HG02678 (cell line): ENCODE measurements at regions not wholly inside any gene's neighbourhood (a gene's known extent, or its start where the extent isn't known, plus 50 kb on each side); places are given as distances from the start of the nearest gene placed in this dataset.
"Not testable (repeated sequence)": the region's sequence is repeated elsewhere in the genome, so short reads cannot be mapped to it uniquely, and the experiment has no call there.

Source experiments
- ATAC-seq: cut with Tn5 transposase; IDR thresholded peaks from one replicate; pipeline ENCODE4 v1.9.1; 2021; ENCODE audit warnings: mild to moderate bottlenecking, moderate library complexity; ENCODE audit not compliant: unreplicated experiment

DNA sequence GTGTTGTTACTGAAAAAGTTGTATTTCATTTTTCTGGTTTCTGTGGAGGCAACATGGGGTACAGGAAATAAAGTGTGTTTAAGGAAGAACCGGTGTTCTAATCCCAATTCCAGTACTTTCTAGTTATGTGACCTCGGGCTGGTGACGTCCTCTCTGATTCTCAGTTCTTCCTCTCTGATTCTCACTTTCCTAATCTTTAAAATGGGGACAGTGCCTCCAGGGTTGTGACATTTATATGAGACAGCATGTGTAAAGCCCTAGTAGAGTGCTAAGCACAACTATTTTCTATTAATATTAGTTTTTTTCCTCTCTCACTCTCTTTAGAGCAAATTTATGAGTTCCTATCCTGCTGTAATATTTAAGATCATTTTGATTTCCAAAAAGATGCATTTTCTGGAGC, 50.9 kb upstream of the PTPDC1 start:
- no peak for ATAC-seq

DNA sequence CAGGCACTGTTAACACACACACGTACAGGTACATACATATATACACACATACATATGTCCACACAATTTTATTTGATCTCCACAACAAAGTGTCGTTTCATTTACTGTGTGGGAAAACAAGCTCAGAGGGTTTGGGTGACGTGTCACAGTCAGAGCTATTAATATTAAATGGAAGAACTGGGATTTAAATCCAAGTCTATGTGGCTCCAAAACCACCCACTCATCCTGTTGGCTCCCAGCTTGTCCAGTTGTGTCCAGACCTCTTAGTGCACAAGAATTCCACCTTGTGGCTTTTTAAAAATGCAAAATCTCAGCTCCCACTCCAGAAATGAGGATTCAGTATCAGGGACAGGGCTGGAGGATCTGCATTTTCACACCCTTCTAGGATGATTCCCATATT, 52.3 kb upstream of the PTPDC1 start:
- no peak for ATAC-seq

DNA sequence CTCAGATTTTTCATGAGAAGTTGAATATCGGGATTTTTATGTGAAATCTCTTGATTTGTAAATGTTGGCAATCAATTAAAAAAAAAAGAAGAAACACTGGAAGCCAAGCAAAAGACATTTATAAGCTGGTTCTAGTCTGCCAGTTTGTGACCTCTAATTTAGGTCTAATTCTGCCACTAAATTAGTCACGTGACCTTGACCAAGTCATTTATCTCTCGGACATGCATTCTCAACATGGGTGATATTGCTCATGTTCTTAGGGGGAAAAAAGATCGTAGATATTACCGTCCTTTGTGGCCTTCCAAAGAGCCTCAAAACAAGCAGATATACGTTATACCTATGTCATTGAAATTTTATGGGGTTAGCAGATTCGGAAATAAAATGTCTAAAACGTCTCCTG, 52.9 kb upstream of the PTPDC1 start:
- ATAC-seq: no peak

DNA sequence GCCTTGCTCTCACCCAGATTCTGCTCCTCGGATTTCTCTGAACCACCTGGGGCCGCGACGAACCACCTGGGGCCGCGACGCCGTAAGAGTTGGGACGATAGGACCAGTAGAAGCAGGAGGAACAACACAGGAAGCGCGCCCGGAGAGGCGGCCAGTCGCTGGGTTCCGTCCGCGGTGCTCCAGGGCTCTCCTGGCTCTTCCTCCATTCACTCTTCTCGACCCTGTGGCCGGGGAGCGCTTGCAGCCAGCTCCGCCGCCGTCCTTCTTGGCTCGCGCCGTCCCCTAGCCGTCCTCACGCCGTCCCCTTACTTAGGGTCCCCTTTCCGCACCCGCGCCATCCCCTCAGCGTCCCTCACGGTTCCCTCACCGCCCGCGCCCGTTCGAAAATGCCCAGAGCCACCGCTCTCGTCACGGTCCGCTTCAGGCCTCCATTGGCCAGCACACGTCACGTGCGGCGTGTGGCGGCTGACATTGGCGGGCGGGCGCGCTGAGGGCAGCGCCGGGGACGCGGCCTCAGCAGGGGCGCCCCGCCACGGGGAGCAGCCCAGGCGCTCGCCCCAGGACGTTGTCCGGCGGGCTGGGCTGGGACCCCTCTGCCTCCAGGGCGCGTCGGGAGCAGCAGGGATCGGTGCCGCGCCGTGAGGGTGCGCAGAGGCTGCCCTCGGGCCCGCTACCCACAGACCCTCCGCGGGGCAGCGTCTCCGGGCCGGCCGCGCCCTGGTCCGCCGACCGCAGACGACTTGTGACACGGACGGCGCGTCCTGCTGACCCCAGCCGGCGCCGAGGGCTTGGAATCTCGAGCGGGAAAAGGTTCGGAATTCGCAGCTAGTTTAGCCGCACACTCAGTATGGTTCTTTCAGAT, 53.7 kb upstream of the PTPDC1 start:
- peak; percentile 100 for ATAC-seq

DNA sequence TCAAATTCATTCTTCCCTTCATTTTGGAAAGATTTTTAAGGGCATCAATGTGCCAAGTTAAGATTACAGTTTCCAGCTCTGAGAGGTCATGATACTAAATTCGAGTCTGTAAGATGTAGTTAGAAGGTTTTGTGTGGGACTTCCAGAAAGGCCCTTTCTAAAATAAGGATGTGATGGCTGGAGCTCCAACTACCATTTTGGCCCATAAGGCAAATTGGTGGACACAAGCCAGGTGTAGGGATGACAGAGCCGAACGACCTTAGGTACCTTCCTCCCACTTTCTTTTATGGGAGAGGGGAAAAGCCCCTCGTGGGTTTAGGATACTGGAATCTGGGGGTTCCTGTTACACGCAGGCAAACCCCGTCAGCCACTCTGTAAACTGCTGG, 54.3 kb upstream of the PTPDC1 start:
- ATAC-seq: no peak

DNA sequence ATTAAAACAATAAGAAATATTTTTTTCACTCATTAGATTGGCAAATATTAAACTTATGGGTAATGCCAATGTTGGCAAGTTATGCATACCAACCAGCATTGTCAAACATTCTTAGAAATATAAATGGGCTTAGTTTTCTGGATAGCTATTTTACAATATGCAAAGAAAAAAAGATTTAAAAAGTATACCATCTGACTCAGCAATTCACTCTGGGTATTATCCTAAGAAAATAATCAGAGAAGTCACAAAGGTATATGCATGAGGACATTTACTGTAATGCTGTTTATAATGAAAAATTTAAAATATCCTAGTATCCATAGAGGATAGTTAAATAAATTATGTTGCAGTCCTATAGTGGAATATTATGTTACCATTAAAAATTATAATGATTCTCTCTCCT, 57.4 kb upstream of the PTPDC1 start:
- no peak for ATAC-seq

DNA sequence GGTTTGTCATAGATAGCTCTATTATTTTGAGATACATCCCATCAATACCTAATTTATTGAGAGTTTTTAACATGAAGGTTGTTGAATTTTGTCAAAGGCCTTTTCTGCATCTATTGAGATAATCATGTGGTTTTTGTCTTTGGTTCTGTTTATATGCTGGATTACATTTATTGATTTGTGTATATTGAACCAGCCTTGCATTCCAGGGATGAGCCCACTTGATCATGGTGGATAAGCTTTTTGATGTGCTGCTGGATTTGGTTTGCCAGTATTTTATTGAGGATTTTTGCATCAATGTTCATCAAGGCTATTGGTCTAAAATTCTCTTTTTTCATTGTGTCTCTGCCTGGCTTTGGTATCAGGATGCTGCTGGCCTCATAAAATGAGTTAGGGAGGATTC, 61.8 kb upstream of the PTPDC1 start:
- not testable (repeated sequence) for ATAC-seq

DNA sequence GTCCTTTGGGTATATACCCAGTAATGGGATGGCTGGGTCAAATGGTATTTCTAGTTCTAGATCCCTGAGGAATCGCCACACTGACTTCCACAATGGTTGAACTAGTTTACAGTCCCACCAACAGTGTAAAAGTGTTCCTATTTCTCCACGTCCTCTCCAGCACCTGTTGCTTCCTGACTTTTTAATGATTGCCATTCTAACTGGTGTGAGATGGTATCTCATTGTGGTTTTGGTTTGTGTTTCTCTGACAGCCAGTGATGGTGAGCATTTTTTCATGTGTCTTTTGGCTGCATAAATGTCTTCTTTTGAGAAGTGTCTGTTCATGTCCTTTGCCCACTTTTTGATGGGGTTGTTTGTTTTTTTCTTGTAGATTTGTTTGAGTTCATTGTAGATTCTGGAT, 63.4 kb upstream of the PTPDC1 start:
- ATAC-seq: not testable (repeated sequence)

DNA sequence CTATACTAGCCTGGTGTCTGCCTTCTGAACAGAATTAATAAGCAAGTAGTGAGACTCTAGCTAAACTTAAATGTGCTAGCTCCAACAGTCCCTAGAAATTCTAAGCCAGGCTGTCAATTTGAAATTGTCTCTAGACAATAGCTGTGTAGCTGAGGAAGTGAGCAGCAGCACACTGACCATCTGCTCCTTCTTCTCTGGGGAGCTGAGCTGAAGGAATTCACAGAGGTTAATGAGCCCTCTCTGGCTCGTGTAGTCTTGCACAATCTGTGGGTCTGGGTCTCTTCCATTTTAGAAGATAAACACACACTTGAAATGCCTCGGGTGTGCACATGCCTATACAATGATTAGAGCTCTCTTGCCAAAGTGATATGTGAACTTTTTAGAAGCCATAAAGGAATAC, 63.5 kb upstream of the BARX1 start:
- ATAC-seq: no peak

DNA sequence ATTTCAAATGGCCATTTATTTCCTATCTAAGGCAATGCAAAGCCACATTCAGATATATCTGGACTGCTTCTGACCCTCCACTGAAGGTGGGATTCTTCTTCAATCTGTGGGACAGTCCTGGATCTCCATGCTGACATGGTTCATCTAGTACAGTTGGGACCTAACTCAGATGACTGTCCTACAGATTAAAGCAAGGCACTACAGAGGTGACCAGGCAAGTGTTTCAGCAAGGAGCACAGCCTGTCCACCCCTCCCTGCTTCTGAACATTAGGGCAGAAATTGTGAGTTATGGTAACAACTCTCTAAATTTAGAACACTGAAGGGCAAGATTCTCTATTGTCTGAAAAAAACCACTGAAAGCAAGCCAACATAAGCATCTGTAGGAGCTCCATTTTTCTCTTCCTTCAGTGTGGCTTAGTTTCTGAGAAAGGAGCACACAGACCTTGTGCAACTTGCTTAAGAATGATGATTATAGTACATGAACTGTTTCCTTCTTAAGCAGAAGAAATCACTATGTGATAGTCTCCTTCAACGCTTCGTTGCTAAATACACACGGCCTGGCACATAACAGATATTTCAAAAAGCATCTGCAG, 62.9 kb upstream of the BARX1 start:
- ATAC-seq: no peak

DNA sequence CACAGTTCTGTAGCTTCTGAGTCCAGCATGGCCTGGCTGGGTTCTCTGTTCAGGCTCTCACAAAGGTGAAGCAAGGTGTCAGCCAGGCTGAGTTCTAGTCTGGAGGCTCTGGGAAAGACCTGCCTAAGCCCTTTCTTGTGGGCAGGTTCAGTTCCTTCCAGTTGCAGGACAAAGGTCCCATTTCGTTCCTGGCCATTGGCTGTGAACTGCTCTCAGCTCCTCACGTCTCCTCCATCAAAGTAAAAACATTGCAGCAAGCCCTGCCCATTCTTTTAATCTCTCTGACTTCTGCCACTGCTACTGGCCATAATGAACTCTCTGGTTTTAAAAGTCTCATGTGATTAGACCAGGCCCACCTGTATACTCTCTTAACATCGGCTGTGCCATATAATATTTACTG, 61.6 kb upstream of the BARX1 start:
- no peak for ATAC-seq

DNA sequence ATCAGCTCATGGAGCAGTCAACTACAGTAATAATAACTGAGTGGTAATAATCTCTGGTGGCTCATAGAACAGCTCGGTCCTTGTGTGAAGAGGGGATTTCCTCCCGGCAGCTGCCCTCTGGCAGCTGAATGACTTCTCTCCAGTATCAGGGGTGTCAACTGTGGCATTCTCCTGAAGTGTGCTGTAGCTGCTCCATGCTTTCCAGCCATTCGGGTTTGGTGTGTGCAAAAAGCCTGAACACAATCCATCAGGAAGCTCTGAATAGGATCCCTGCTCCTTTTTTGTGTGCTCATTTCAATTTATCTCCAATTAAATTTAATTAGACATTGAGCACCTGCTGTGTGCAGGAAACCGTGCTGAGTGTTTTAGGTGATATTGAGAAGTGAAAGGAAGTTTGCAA, 59.8 kb upstream of the BARX1 start:
- no peak for ATAC-seq

DNA sequence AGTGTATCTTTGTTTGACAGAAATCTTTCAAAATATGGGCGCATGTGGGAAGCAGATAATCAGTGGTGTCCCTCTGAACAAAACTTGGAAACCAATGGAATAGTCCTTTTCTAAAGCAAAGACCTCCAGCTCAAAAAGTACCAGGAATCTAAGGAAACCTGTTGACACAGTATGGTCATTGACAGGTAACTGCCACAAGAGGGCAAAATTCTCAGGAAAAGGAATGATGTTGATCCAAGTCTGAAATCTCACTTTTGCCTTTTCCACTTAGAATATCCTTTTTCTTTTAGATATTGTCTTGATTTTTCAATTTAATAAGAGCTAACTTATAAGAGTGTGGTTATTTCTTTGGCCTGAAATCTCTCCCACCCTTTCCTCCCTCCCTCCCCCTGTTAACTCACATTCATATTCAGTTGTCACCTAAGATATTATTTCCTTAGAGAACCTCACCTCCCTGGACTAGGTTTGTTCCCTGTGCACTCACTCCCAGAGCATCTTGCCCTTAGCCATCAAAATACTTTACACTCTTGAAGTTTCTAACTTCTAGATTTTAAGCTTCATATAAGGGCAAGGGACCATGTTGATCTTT, 59.0 kb upstream of the BARX1 start:
- no peak for ATAC-seq

DNA sequence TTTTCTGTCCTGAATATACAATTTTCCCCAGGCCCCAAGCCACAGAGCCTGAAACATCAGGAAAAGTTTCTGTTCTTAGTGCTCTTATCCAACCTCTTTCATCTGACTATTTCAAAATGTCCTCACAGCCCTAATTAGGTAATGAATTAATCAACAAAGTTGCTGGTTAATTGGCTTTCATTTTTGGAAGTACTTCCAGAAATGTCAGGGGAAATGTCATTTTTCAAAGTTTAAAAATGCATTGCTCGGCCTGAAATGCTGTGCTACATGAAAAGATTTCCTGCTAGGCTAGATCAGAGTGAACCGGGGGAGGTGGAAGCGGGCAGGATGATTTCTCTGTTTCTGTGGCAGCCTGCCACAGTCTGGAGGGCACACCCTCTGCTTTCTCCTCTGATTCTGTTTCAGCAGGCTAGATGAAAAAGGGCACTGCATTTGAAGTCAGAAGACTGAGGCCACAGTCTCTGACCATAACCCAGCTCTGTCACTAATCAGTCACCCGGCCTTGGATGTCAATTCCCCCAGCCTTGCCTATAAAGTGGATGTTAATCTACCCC, 55.9 kb upstream of the BARX1 start:
- no peak for ATAC-seq

DNA sequence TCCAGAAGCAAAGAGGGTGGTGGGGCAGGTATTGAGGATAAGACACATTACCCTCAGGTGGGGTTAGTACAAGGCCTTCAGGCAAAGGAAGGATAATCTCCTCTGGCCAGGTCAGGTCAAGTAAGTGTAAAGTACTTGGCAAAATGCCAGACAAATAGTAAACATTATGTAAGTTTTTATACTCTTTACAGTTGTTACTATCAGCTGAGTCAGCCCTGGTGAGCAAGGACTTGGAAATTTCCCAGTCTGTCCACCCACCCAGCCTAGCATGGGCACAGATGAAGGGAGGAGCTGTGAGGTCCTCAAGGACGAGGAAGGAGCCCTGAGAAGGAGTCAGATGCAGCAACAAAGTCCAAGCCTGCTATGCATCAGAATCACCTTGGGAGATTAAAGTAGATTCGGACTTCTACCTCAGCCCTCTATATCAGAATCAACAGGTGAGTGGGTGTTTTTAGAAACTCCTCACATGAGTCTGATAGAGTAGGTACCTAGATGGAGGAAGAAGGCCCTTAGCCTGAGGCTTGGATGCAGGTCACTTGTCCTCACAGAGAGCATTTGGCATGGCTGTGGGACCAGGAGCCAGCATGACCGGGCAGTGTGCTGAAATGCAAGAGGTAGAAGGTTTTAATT, 50.2 kb upstream of the BARX1 start:
- no peak for ATAC-seq
